GM19025 (cell line): ENCODE measurements at regions not wholly inside any gene's neighbourhood (a gene's known extent, or its start where the extent isn't known, plus 50 kb on each side); places are given as distances from the start of the nearest gene placed in this dataset.

ENCODE experiments used
- ATAC-seq: cut with Tn5 transposase; IDR thresholded peaks from one replicate; pipeline ENCODE4 v1.9.1; 2021; ENCODE audit warnings: mild to moderate bottlenecking, low read depth, moderate library complexity; ENCODE audit not compliant: unreplicated experiment

DNA sequence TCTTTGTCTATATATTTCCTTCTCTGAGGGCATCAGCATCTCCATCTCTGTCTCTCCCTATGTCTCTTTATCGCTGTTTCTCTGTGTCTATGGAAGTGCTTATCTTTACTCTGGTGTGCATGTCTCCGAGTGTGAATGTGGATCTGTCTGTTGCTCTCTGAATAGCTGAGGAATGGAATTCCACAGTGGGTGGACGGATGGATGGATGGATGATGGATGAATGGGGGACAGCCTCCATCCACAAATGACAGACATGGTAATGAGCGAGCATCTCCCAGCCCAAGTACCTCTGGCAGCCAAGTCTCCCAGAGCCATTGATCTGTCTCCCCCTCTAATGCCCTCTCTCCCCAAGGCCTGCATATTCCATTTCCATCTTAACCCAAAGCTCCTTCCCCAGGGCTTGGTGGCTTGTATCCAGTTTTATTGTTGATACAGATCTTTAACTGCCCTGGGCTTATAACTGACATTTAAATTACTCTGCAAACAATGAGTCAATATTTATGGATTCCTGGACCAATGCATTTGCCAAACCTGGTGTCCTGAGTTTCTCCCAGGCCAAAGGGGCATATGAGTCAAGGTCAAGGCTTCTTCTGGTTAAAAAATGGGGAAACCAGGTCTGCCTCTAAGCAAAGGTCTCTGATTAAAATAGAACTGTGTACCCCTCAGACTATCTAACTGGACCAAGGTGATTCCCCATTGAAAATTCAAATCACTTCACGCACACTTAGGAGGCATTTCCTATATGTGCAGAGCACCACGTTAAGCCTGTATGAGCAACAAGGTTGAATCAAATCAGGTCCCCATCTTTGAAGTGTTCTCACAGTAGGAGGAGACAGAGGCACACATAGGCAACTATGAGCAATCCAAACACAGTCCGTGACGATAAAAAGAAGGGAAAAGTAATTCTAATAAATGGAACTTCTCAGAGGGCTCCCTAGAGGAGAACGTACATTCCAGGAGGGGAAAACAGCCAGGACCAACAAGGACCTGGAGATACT is 109.9 kb downstream of the TLE3 start:
- ATAC-seq, result no peak

DNA sequence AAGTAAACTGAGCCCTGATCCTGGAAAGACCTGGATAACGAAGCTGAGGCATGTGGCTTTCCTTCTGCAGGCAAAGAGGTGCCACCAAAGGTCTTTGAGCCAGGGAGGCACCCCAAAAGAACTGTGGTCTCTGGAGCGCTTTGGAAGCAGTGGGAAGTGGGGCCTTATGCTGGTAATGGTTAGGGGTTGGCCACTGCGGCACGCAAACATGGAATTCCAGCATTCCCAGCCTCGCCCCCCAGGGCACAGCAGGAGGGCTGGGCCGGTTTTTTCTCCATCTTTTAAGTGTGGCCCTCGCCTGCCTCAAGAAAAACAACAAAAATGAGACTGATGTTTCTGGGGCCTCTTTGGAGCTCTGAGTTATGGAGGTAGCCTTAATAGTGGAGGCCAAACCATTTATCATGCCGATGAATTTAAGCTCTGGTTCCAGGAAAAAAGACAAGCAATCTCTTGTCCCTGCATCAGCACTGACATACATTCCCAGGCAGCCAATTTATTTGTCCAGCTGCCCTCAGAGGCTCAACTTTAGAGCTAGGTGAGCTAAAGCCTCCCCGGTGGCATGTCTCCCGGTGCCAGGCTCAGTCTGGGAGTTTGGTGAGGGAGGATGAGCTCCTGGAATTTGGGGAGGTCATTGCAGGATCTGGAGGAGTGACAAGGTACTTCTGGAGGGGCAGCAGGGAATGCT is 109.0 kb downstream of the TLE3 start:
- ATAC-seq, result no peak

DNA sequence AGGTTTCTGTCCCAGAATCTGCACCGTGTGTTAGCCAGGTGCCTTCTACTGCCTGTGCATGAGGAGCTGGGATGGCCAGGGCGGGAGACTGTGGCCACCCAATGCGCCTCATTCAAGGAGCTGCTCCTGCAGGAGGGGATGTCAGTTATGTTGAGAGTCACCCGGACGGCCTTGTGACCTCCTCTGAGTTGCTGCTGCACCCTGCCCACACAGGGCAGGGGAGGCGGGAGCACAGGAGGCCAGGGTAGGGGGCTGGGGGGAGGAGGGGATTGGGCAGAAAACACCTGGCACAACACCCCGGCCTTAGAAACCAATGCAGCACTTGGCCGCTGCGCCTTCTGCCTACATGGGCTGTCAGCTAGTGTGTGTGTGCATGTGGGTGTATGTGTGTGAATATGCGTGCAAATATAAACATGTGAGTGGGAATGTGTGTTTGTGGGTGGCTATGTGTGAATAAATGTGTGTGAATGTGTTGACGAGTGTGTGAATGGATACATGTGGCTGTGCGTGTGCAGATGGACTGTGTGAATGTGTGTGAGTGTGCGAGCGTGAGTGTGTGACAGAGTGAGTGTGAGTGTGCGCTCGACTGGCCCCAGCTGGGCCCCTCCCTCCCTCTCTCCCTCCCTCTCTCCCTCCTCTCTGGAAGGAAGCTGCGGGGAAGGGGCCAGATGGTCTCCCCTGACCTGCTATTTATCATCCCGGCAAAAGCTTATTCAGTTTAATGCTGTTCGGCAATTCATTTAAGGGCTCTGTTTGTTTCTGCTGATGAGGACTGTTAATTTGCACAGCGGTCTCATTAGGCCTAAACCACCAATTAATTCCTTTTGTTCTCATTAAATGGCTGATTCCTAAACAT is 106.9 kb downstream of the TLE3 start:
- no peak for ATAC-seq

DNA sequence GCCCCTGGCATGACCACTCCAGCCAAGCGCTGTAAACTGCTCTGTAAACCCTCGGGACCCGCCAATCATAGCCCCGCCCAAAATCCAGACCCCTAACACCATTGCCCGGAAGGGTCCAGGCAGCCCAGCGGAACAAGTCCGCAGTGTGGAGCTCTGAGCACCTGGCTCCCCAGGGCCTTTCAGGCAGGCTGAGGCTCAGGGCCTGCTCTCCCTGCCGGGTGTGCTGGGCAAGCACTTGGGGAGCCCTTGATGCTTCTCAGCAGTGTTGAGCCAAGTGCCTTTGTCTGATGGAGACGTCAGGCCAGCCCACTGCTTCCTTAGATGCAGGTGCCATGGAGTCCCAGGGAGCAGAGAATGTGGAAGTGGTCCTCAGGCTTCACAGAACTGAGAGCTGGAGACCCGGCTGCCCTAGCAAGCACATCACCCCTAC is 106.2 kb downstream of the TLE3 start:
- no peak for ATAC-seq

DNA sequence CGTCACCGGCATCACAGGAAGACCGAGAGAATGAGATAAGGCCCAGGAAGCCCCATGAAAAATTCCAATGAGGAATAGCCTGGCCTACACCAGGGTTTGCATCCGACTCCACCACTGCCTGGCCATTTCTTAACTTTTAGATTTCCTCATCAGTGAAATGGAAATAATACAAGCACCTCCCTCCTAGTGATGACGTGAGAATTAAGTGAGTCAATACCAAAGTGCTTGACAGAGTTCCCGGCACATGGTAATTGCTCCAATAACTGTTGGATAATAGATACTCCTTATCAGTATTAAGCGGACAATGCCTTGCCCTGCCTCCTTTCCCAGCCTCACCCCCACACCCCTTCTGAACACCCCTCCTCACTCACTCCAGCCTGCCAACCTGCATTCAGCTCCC is 105.4 kb downstream of the TLE3 start:
- no peak for ATAC-seq

DNA sequence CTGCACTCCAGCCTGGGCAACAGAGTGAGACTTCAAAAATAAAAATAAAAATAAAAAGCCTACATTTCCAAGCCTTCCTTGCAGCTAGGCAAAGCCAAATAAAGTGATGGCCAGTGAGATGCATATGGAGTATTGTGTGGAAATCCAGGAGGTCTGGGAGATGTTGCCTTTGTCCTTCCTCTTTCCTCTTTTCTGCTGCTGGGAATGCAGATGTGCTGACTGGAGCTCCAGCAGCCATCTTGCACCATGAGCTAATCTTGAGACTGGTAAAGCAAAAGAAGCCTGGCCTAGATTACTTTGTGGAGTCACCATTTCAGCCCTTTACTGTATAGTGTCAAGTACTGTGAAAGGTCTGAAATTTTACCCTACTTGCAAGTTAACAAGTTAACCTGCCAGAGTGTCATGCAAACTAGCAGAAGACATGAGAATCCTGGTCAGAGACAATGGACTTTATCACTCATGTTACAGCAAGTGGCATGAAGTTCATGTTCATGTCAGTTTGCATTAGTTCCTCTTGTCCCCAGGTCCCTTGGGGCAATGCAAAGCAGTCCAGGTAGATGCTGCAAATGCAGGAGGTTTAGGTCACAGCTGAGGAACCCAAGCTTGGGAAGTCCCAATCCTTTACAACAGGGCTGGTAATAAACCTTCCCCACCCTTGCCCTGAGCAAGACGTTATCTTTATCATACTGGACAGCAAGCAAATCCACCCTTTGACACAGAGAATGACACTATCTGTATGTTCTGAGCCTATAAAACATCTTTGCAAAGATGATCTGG is 103.1 kb downstream of the TLE3 start:
- ATAC-seq, result peak; percentile 59

DNA sequence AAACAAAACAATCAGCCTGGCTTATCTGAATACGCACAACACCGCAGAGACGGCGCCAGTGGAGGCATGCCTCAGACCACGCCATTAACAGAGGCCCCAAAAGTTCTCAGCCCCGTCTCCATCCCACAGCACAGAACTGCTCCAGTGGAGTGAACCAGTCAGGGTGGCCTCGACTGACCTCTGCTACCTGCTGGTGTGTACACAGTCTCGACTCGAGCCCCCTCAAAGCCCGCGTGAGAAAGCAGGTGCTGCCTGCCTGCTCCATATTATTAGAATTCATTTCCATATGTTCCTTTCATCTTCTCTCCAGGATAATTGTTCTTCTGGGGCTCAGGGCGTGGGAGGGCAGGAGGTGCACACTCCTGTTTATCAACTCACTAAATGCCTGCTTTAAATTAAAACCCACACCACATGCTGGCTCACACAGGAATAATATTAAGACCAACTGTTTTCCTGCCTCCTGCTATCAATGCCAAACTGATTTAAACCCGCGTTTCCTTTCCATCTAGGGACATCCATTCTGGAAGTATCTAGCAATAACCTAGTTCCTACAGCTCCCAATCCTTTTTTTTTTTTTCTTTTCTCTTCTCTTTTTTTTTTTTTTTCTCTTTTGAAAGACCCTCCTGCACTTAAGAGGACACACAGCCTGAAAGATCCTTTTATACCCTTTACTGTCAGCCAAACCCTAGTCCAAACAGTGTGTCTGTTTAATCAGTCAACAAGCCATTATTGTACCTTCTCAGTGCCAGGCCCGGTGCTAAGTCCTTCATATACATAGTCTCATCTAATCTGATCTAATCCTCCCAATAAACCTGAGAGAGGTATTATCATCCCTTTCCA is 101.2 kb downstream of the TLE3 start:
- no peak for ATAC-seq

DNA sequence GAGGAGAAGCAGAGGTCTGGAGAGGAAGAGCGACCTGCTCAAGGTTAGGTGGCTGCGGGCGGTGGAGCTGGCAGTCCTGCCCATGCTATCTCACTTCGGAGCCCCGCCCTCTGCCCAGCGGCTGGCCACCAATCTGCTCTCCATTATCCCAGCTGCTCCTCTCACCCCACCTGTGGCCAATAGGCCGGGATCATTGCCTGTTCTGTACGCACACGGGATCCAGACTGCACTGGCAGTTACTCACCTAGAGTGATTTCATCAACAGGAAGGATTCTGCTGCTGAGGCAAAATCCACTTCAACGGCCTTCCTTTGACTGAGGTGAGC is 100.6 kb downstream of the TLE3 start:
- ATAC-seq, result no peak
